Uterus (tissue), 3 donors: ENCODE measurements at regions not wholly inside any gene's neighbourhood (a gene's known extent, or its start where the extent isn't known, plus 50 kb on each side); places are given as distances from the start of the nearest gene placed in this dataset.

Source experiments
- DNase-seq, 2 donors: peaks; one replicate each; pipeline ENCODE4 v3.0.0-alpha.2; 2019 to 2020
- H3K27ac ChIP-seq, 2 donors: fragments of 200-600 bp; sonication (generic); 1 replicate in 1 of 2; 2 replicates in 1 of 2; pipeline ENCODE4 v1.5.1; 2016 to 2018
- H3K27me3 ChIP-seq, 2 donors: fragments of 200-600 bp; sonication (generic); one replicate each; pipeline ENCODE4 v1.5.1; 2018 to 2019; ENCODE audit warnings: control low read depth in 1 of 2
- H3K36me3 ChIP-seq, 2 donors: fragments of 200-600 bp; sonication (generic); one replicate each; pipeline ENCODE4 v1.5.1; 2019; ENCODE audit warnings: control low read depth in 1 of 2
- H3K4me1 ChIP-seq, 2 donors: fragments of 200-600 bp; sonication (generic); one replicate each; pipeline ENCODE4 v1.5.1; 2018 to 2019; ENCODE audit warnings: control low read depth in 1 of 2
- H3K4me3 ChIP-seq, 2 donors: fragments of 200-600 bp; sonication (generic); 1 replicate in 1 of 2; 2 replicates in 1 of 2; pipeline ENCODE4 v1.5.1; 2018 to 2019; ENCODE audit warnings: mild to moderate bottlenecking in 1 of 2
- H3K9me3 ChIP-seq, 2 donors: fragments of 200-600 bp; sonication (generic); one replicate each; pipeline ENCODE4 v1.5.1; 2019; ENCODE audit warnings: control low read depth in 1 of 2
- CTCF ChIP-seq, 4 experiments: fragments of 200-600 bp in 2 of 4; fragments of 450-650 bp in 2 of 4; sonication (generic) in 2 of 4; IDR thresholded peaks; one replicate each; pipeline ENCODE4 v1.5.1; 2016 to 2019; ENCODE audit warnings: antibody characterized with exemption in 4 of 4, mild to moderate bottlenecking in 2 of 4, moderate library complexity in 1 of 4
- POLR2A ChIP-seq, 2 donors: fragments of 450-650 bp; IDR thresholded peaks; one replicate each; pipeline ENCODE4 v1.6.1; 2016; ENCODE audit warnings: antibody characterized with exemption in 2 of 2, mild to moderate bottlenecking in 1 of 2, moderate library complexity in 1 of 2
- intact Hi-C: fragments of 100-400 bp; cut with DNase I; formaldehyde crosslinking; loops from one replicate; pipeline ENCODE4 v1.15.1; 2023; ENCODE audit warnings: low total_unique reads
- donor health status: DM: yes; HTN: yes; CAD: no.

GRCh38 chr9:10697044-10697443 is 84.2 kb upstream of the PTPRD start:
- H3K36me3 ChIP-seq, result no peaks in the 10 kb centered on the region
- H3K27me3 ChIP-seq, result no peaks in the 10 kb centered on the region
- H3K27ac ChIP-seq, result no peak overlapping the region
- H3K4me1 ChIP-seq, result no peaks in the 10 kb centered on the region
- intact Hi-C loops, result no loop called here
- H3K4me3 ChIP-seq, result no peak overlapping the region
- no peak for DNase-seq
- H3K9me3 ChIP-seq, result no peaks in the 10 kb centered on the region
- TF ChIP-seq POLR2A (IDR thresholded peaks at IDR 0.05) (no peak), CTCF (IDR thresholded peaks at IDR 0.05) (no peak)

- Histone ChIP-seq H3K9me3 (no peaks in the 10 kb centered on the region), H3K27me3 (no peaks in the 10 kb centered on the region), H3K4me1 (no peaks in the 10 kb centered on the region), H3K27ac (no peak overlapping the region), H3K36me3 (no peaks in the 10 kb centered on the region), H3K4me3 (no peak overlapping the region)
- DNase-seq, result no peak
- intact Hi-C loops, result no loop called here
- no peak for TF ChIP-seq POLR2A (IDR thresholded peaks at IDR 0.05)
- no peak for TF ChIP-seq CTCF (IDR thresholded peaks at IDR 0.05)
Measured at GRCh38 chr9:10700291-10700690, 87.5 kb upstream of the PTPRD start.

GRCh38 chr9:10700915-10701314 is 88.1 kb upstream of the PTPRD start:
- Histone ChIP-seq H3K27ac (no peak overlapping the region), H3K27me3 (no peaks in the 10 kb centered on the region), H3K9me3 (no peaks in the 10 kb centered on the region), H3K4me3 (no peak overlapping the region), H3K4me1 (no peaks in the 10 kb centered on the region), H3K36me3 (no peaks in the 10 kb centered on the region)
- TF ChIP-seq POLR2A (IDR thresholded peaks at IDR 0.05), result no peak
- TF ChIP-seq CTCF (IDR thresholded peaks at IDR 0.05), result no peak
- no peak for DNase-seq
- intact Hi-C loops, result no loop called here

GRCh38 chr9:10701906-10702305 is 89.1 kb upstream of the PTPRD start:
- H3K27me3 ChIP-seq, result no peaks in the 10 kb centered on the region
- TF ChIP-seq CTCF (IDR thresholded peaks at IDR 0.05), result no peak
- H3K36me3 ChIP-seq, result no peaks in the 10 kb centered on the region
- H3K27ac ChIP-seq, result no peak overlapping the region
- no peak overlapping the region for H3K4me3 ChIP-seq
- H3K4me1 ChIP-seq, result no peaks in the 10 kb centered on the region
- no peaks in the 10 kb centered on the region for H3K9me3 ChIP-seq
- intact Hi-C loops, result no loop called here
- no peak for DNase-seq

GRCh38 chr9:10703139-10703538 is 90.3 kb upstream of the PTPRD start:
- Histone ChIP-seq H3K36me3 (no peaks in the 10 kb centered on the region), H3K4me1 (no peaks in the 10 kb centered on the region), H3K9me3 (no peaks in the 10 kb centered on the region), H3K27me3 (no peaks in the 10 kb centered on the region), H3K4me3 (no peak overlapping the region), H3K27ac (no peak overlapping the region)
- intact Hi-C loops, result no loop called here
- TF ChIP-seq CTCF (IDR thresholded peaks at IDR 0.05) (no peak), POLR2A (IDR thresholded peaks at IDR 0.05) (no peak)
- no peak for DNase-seq
